ENCODE measurements at regions not wholly inside any gene's neighbourhood (a gene's known extent, or its start where the extent isn't known, plus 50 kb on each side); places are given as distances from the start of the nearest gene placed in this dataset.

- DNase-seq, result peak; percentile 5
Measured at GRCh38 chr2:71277536-71278103, 50.7 kb upstream of the PAIP2B start.

- DNase-seq, result no peak
Measured at GRCh38 chr2:71277147-71277475, 50.2 kb upstream of the PAIP2B start.

GRCh38 chr2:71276311-71277146 is 49.6 kb upstream of the PAIP2B start:
- peak; percentile 76 for DNase-seq

Data from activated gamma-delta T cell treated with Interleukin-2 at 50 U/mL for 16 hours (primary cell).